GM12878 (cell line): ENCODE measurements at regions not wholly inside any gene's neighbourhood (a gene's known extent, or its start where the extent isn't known, plus 50 kb on each side); places are given as distances from the start of the nearest gene placed in this dataset.

Experiments
- ATAC-seq: fragments of 200-7000 bp; cut with Tn5 transposase; 3 replicates; pipeline ENCODE4 v1.9.1; 2020; ENCODE audit warnings: mild to moderate bottlenecking, moderate library complexity
- BruUV-seq: library from RNA; stranded (reverse); fragments of 400-500 nt; replicated peaks from 2 replicates; lab custom pipeline; 2021; lab: Mats Ljungman, UMichigan
- CTCF ChIA-PET: fragments of 300-600 bp; sonication (Branson Sonifier 250); formaldehyde crosslinking; extraction: SDS; loops from one replicate; lab custom pipeline; 2021; ENCODE audit warnings: inconsistent platforms; lab: Yijun Ruan, JAX
- POLR2A ChIA-PET: fragments of 350-600 bp; formaldehyde crosslinking; extraction: SDS; loops from one replicate; lab custom pipeline; 2021; ENCODE audit warnings: inconsistent platforms; lab: Charles Lee
- RAD21 ChIA-PET: fragments of 300-600 bp; sonication (Branson Sonifier 250); formaldehyde crosslinking; loops from one replicate; lab custom pipeline; 2023; ENCODE audit warnings: antibody characterized with exemption; ENCODE audit not compliant: unreplicated experiment; lab: Charles Lee
- SMC1A ChIA-PET: fragments of 300-600 bp; sonication (Branson Sonifier 250); formaldehyde crosslinking; loops from one replicate; lab custom pipeline; 2023; ENCODE audit not compliant: unreplicated experiment, uncharacterized antibody; lab: Charles Lee
- DNase-seq: peaks from one replicate; pipeline ENCODE4 v3.0.0-alpha.2; 2011; ENCODE audit warnings: low read depth, low spot score
- FAIRE-seq: peaks from 3 replicates; lab custom pipeline; 2011; peaks lifted over from hg19 to GRCh38; lab: Jason Lieb, UNC
- H2AFZ ChIP-seq: 2 replicates; pipeline ENCODE4 v1.6.0; 2011; ENCODE audit warnings: low read depth, low read length, control low read depth; ENCODE audit not compliant: control insufficient read depth
- H3K27ac ChIP-seq: 2 replicates; pipeline ENCODE4 v1.5.1; 2011; ENCODE audit warnings: control low read depth; ENCODE audit not compliant: control insufficient read depth, insufficient read depth
- H3K27me3 ChIP-seq, 2 experiments: replicated peaks in 1 of 2; 2 replicates each; pipeline versions ENCODE4 v1.6.0 to v1.6.1; 2011; ENCODE audit warnings: low read length in 1 of 2; ENCODE audit not compliant: control insufficient read depth in 2 of 2, insufficient read depth in 2 of 2
- H3K36me3 ChIP-seq, 2 experiments: 2 replicates each; pipeline ENCODE4 v1.5.1; 2011; ENCODE audit warnings: low read length in 1 of 2; ENCODE audit not compliant: control insufficient read depth in 2 of 2, insufficient read depth in 2 of 2
- H3K4me1 ChIP-seq: 2 replicates; pipeline ENCODE4 v1.6.1; 2011; ENCODE audit warnings: mild to moderate bottlenecking, low read length, moderate library complexity, mixed read lengths; ENCODE audit not compliant: control insufficient read depth, insufficient read depth
- H3K4me2 ChIP-seq: 2 replicates; pipeline ENCODE4 v1.6.0; 2011; ENCODE audit warnings: control low read depth; ENCODE audit not compliant: control insufficient read depth, insufficient read depth
- H3K4me3 ChIP-seq: fragments of 200-600 bp; sonication (generic); 2 replicates; pipeline ENCODE4 v1.5.1; 2016
- H3K79me2 ChIP-seq: 2 replicates; pipeline ENCODE4 v1.6.0; 2011; ENCODE audit warnings: low read length; ENCODE audit not compliant: control insufficient read depth, insufficient read depth
- H3K9ac ChIP-seq: 2 replicates; pipeline ENCODE4 v1.8.0; 2011; ENCODE audit warnings: low read length, control low read depth, mixed read lengths; ENCODE audit not compliant: control insufficient read depth, insufficient read depth
- H3K9me3 ChIP-seq: replicated peaks from 3 replicates; pipeline ENCODE4 v1.5.1; 2011; ENCODE audit warnings: mild to moderate bottlenecking, low read length; ENCODE audit not compliant: control insufficient read depth, insufficient read depth
- H4K20me1 ChIP-seq: 2 replicates; pipeline ENCODE4 v1.6.0; 2011; ENCODE audit not compliant: control insufficient read depth, insufficient read depth
- BCL11A ChIP-seq: IDR thresholded peaks from 2 replicates; pipeline ENCODE4 v1.6.1; 2011; ENCODE audit warnings: low read depth, low read length
- CEBPB ChIP-seq, 2 experiments: fragments of 150-350 bp in 1 of 2; IDR thresholded peaks; 2 replicates each; pipeline ENCODE4 v1.6.1; 2012 to 2014; ENCODE audit warnings: low read depth in 2 of 2, low read length in 2 of 2, borderline replicate concordance in 1 of 2, inconsistent platforms in 1 of 2
- CHD4 ChIP-seq: fragments of 200-600 bp; sonication (generic); IDR thresholded peaks from 2 replicates; pipeline ENCODE4 v1.6.1; 2016; ENCODE audit warnings: mild to moderate bottlenecking
- DPF2 ChIP-seq: fragments of 450-650 bp; IDR thresholded peaks from 2 replicates; pipeline ENCODE4 v1.6.1; 2017; ENCODE audit warnings: mild to moderate bottlenecking
- ETV6 ChIP-seq, 2 experiments: fragments of 450-650 bp in 1 of 2; IDR thresholded peaks in 1 of 2; conservative IDR thresholded peaks in 1 of 2; 2 replicates each; pipeline ENCODE4 v1.6.1; 2014; ENCODE audit warnings: antibody characterized with exemption in 1 of 2, borderline replicate concordance in 1 of 2, low read depth in 1 of 2, mild to moderate bottlenecking in 1 of 2, moderate library complexity in 1 of 2
- GABPA ChIP-seq: IDR thresholded peaks from 2 replicates; pipeline ENCODE4 v1.6.1; 2014; ENCODE audit warnings: antibody characterized with exemption, low read depth, mild to moderate bottlenecking, inconsistent platforms
- GATAD2B ChIP-seq: fragments of 450-650 bp; conservative IDR thresholded peaks from 2 replicates; pipeline ENCODE4 v1.6.1; 2017; ENCODE audit warnings: low read depth, mild to moderate bottlenecking, moderate library complexity
- HDAC6 ChIP-seq: fragments of 200-600 bp; sonication (generic); IDR thresholded peaks from one replicate; pipeline ENCODE4 v1.8.0; 2017; ENCODE audit warnings: antibody characterized with exemption; ENCODE audit not compliant: unreplicated experiment
- MAX ChIP-seq: IDR thresholded peaks from 2 replicates; pipeline ENCODE4 v1.6.1; 2012; ENCODE audit warnings: low read depth, low read length, improper control_type of control experiment
- PAX8 ChIP-seq: fragments of 450-650 bp; IDR thresholded peaks from 2 replicates; pipeline ENCODE4 v1.6.1; 2017; ENCODE audit warnings: mild to moderate bottlenecking, moderate library complexity
- RB1 ChIP-seq: fragments of 450-650 bp; formaldehyde crosslinking; IDR thresholded peaks from 2 replicates; pipeline ENCODE4 v1.6.1; 2017; ENCODE audit warnings: mild to moderate bottlenecking, borderline replicate concordance
- SP1 ChIP-seq: IDR thresholded peaks from one replicate; pipeline ENCODE4 v1.6.1; 2011; ENCODE audit warnings: low read depth, low read length
- USF1 ChIP-seq: IDR thresholded peaks from 2 replicates; pipeline ENCODE4 v1.6.1; 2011; ENCODE audit warnings: borderline replicate concordance, low read depth, mild to moderate bottlenecking, moderate library complexity, mixed read lengths, low read length; ENCODE audit not compliant: insufficient read depth; ENCODE audit errors: extremely low read length
- ZBTB11 ChIP-seq: fragments of 450-650 bp; formaldehyde crosslinking; IDR thresholded peaks from 2 replicates; pipeline ENCODE4 v1.5.0; 2022; ENCODE audit warnings: mild to moderate bottlenecking, missing genetic modification characterization
- ZNF207 ChIP-seq: fragments of 450-650 bp; IDR thresholded peaks from 2 replicates; pipeline ENCODE4 v1.6.1; 2014; ENCODE audit warnings: antibody characterized with exemption, mild to moderate bottlenecking, borderline replicate concordance
- ZNF687 ChIP-seq: fragments of 450-650 bp; IDR thresholded peaks from 2 replicates; pipeline ENCODE4 v1.6.1; 2017; ENCODE audit warnings: mild to moderate bottlenecking, moderate library complexity
- WGBS: methylation state at CpG from one replicate; pipeline ENCODE4 v1.1.6; 2016; ENCODE audit warnings: low lambda C conversion rate; ENCODE audit not compliant: insufficient replicate concordance, insufficient coverage; ENCODE audit errors: missing lambda C conversion rate; 5-methylcytosine and 5-hydroxymethylcytosine counted together
- in situ Hi-C: fragments of 300-500 bp; cut with MboI; formaldehyde crosslinking; loops from 9 replicates; pipeline ENCODE4 v1.14.3; 2018; ENCODE audit warnings: mixed read lengths
- intact Hi-C: fragments of 100-400 bp; cut with micrococcal nuclease; formaldehyde crosslinking; loops from one replicate; pipeline ENCODE4 v1.14.2; 2022; ENCODE audit not compliant: unreplicated experiment

GRCh38 chr18:60889442-60889841, 443.8 kb upstream of the CDH20 start:
- ChIA-PET CTCF (no interaction called here), SMC1A (no interaction called here), RAD21 (no interaction called here), POLR2A (no interaction called here)
- H3K4me2 ChIP-seq, result no peak overlapping the region
- no peak for FAIRE-seq
- H3K79me2 ChIP-seq, result no peaks in the 10 kb centered on the region
- no peak for DNase-seq
- no peak overlapping the region for H3K27ac ChIP-seq
- H3K9me3 ChIP-seq, result no peaks in the 10 kb centered on the region
- no peak for ATAC-seq
- H3K4me3 ChIP-seq, result no peak overlapping the region
- H3K36me3 ChIP-seq, result no peaks in the 10 kb centered on the region
- H3K9ac ChIP-seq, result no peak overlapping the region
- no peaks in the 10 kb centered on the region for H3K4me1 ChIP-seq
- BruUV-seq, result no TSS peak
- no peaks in the 10 kb centered on the region for H4K20me1 ChIP-seq
- WGBS, result 0% methylated on average over 2 of the region's 2 CpGs
- in situ Hi-C loops, result no loop called here
- intact Hi-C loops, result no loop called here
- H2AFZ ChIP-seq, result no peak overlapping the region
- H3K27me3 ChIP-seq, result no peaks in the 10 kb centered on the region
- TF ChIP-seq HDAC6 (no peak), CHD4 (no peak), ZBTB11 (CRISPR knock-in tag) (no peak), SP1 (no peak), GABPA (no peak), BCL11A (no peak), DPF2 (no peak), ZNF687 (no peak), MAX (no peak), ETV6 (conservative IDR thresholded peaks at IDR 0.05 in 1 of 2, IDR thresholded peaks at IDR 0.05 in 1 of 2; ENCODE audit: borderline replicate concordance in 1 of 2, low read depth in 1 of 2) (no peak), ZNF207 (no peak), USF1 (no peak), GATAD2B (no peak), CEBPB (IDR thresholded peaks at IDR 0.05; ENCODE audit: borderline replicate concordance in 1 of 2, low read depth in 2 of 2, low read length in 2 of 2) (no peak), RB1 (no peak), PAX8 (no peak)
